Activated CD4-positive, alpha-beta T cell treated with anti-CD3 and anti-CD28 coated beads, Interleukin-2, amount 10 ng/mL, durations not matched to agents 7 days and 5 days (primary cell): ENCODE measurements at regions not wholly inside any gene's neighbourhood (a gene's known extent, or its start where the extent isn't known, plus 50 kb on each side); places are given as distances from the start of the nearest gene placed in this dataset.
"Not testable (repeated sequence)": the region's sequence is repeated elsewhere in the genome, so short reads cannot be mapped to it uniquely, and the experiment has no call there.

Source experiments
- CTCF ChIA-PET: fragments of 350-600 bp; sonication (Branson Sonifier 250); formaldehyde crosslinking; loops from one replicate; lab custom pipeline; 2021; ENCODE audit warnings: antibody characterized with exemption; lab: Charles Lee
- POLR2A ChIA-PET: fragments of 350-600 bp; sonication (Branson Sonifier 250); formaldehyde crosslinking; loops from one replicate; lab custom pipeline; 2021; ENCODE audit warnings: antibody characterized with exemption; lab: Charles Lee
- DNase-seq: peaks from one replicate; pipeline ENCODE4 v3.0.0-alpha.2; 2020
- H3K27ac Mint-ChIP-seq: one replicate; pipeline ENCODE4 v1.8.0; 2021; ENCODE audit warnings: mild to moderate bottlenecking, moderate library complexity, mixed read lengths
- H3K27me3 Mint-ChIP-seq: one replicate; pipeline ENCODE4 v1.8.0; 2021; ENCODE audit warnings: mixed read lengths
- H3K36me3 Mint-ChIP-seq: one replicate; pipeline ENCODE4 v1.8.0; 2021; ENCODE audit warnings: low read depth, mixed read lengths
- H3K4me1 Mint-ChIP-seq: one replicate; pipeline ENCODE4 v1.8.0; 2021; ENCODE audit warnings: mixed read lengths
- H3K4me3 Mint-ChIP-seq: one replicate; pipeline ENCODE4 v1.8.0; 2021; ENCODE audit warnings: mild to moderate bottlenecking, moderate library complexity, mixed read lengths
- H3K9me3 Mint-ChIP-seq: one replicate; pipeline ENCODE4 v1.8.0; 2021; ENCODE audit warnings: mixed read lengths

DNA sequence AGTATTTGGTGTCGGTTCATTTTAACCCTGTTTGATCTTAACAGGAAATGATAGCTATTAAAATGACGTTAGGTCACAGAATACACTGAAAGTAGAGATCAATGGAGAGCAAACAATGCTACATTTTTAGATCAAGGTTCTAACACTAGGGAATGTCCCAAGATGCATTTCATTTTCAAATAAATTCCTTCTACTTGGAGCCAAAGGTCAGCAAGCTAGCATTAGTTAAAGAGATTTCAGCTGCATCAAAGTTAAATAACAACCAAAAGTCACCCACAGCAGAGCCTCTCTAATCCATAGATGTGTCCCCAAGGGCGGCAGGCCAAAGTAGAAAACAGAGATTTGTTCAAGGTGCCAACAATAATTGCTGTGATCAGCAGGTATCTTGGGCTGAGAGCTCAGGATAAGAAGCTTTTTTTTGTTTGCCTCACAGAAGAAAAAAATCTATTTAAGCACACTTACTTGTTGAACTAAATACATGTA, 1233.6 kb upstream of the TMEFF2 start:
- no peaks in the 10 kb centered on the region for H3K27me3 Mint-ChIP-seq
- no peaks in the 10 kb centered on the region for H3K9me3 Mint-ChIP-seq
- no peaks in the 10 kb centered on the region for H3K36me3 Mint-ChIP-seq
- no peak overlapping the region for H3K4me3 Mint-ChIP-seq
- POLR2A ChIA-PET: no interaction called here
- CTCF ChIA-PET: no interaction called here
- no peaks in the 10 kb centered on the region for H3K4me1 Mint-ChIP-seq
- H3K27ac Mint-ChIP-seq: no peak overlapping the region
- no peak for DNase-seq

DNA sequence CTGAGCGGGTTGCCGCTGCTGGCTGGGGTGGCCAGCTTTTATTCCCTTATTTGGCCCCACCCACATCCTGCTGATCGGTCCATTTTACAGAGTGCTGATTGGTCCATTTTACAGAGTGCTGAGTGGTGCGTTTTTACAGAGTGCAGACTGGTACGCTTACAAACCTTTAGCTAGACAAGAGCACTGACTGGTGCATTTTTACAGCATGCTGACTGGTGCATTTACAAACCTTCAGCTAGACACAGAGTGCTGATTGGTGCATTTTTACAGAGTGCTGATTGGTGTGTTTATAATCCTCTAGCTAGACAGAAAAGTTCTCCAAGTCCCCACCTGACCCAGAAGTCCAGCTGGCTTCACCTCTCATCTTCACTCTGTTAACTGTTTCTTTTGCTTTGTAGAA, 1217.6 kb upstream of the TMEFF2 start:
- H3K27me3 Mint-ChIP-seq, CTCF ChIA-PET, POLR2A ChIA-PET: not testable (repeated sequence)

DNA sequence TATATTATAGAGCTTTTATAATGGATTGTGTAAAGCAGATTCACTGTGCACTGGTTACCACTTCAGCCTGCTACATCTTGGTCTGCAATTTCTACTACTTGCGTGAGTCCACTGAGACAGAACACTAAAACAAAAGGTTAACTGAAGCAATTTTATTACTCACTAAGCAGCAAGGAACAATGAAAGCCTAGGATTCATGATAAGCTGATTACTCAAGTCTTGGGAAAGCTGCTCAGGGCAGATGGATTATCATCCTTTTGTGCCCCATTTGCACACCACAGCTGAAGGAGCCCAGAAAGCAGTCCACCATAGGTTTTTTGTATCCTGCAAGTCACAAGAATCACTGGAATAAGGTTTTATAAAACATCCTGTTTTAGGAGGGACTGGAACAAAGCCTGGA, 1215.2 kb upstream of the TMEFF2 start:
- ChIA-PET POLR2A (no interaction called here), CTCF (no interaction called here)
- Mint-ChIP-seq H3K4me3 (no peak overlapping the region), H3K4me1 (no peaks in the 10 kb centered on the region), H3K27ac (no peak overlapping the region), H3K27me3 (no peaks in the 10 kb centered on the region), H3K9me3 (no peaks in the 10 kb centered on the region), H3K36me3 (no peaks in the 10 kb centered on the region)
- no peak for DNase-seq

More for the DNA sequence above, 1217.6 kb upstream of the TMEFF2 start:
- not testable (repeated sequence) for DNase-seq, H3K36me3 Mint-ChIP-seq, H3K4me3 Mint-ChIP-seq, H3K9me3 Mint-ChIP-seq, H3K4me1 Mint-ChIP-seq, H3K27ac Mint-ChIP-seq

DNA sequence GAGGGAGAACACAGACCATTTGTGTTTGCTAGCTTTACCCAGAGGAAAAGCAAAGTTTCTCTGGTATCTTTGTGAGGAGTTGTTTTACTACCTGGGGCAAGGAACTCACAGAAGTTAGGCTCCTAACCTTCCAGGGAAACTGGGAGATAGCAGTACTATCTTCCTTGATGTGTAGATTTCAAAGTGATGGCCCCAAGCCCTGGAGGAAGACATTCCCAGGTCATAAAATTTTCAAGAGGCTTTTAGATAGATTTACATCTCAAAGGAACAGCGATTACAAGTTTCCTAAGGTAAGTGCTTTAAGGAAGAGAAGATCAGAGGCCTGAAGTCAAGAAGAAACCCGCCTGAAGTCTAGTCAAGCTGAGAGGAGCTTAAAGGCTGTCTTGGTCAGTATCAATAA, 1187.8 kb upstream of the TMEFF2 start:
- Mint-ChIP-seq H3K4me3 (no peak overlapping the region), H3K27ac (no peak overlapping the region), H3K9me3 (no peaks in the 10 kb centered on the region), H3K4me1 (no peaks in the 10 kb centered on the region), H3K27me3 (no peaks in the 10 kb centered on the region), H3K36me3 (no peaks in the 10 kb centered on the region)
- ChIA-PET CTCF (no interaction called here), POLR2A (no interaction called here)
- no peak for DNase-seq

DNA sequence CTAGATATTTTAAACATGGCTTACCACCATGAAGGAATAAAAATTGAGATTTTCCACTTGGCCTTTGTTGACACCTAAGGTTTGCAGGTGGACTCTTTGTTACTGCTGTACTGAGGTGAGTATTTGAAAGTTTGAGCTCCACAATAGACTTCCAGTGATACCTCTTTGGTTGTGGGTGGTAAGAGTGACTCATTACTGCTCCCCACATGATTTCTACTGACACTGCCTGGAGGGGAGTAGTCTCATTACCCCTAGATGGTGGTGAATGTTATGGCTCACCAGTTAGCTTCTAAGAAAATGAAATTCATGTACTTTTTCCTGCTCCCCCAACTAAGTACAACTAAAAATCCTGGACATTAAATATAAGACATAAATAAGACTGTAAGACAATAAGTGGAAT, 1183.1 kb upstream of the TMEFF2 start:
- Mint-ChIP-seq H3K27ac (no peak overlapping the region), H3K36me3 (no peaks in the 10 kb centered on the region), H3K27me3 (no peaks in the 10 kb centered on the region), H3K4me3 (no peak overlapping the region), H3K4me1 (no peaks in the 10 kb centered on the region), H3K9me3 (no peaks in the 10 kb centered on the region)
- CTCF ChIA-PET: no interaction called here
- no peak for DNase-seq
- POLR2A ChIA-PET: no interaction called here

DNA sequence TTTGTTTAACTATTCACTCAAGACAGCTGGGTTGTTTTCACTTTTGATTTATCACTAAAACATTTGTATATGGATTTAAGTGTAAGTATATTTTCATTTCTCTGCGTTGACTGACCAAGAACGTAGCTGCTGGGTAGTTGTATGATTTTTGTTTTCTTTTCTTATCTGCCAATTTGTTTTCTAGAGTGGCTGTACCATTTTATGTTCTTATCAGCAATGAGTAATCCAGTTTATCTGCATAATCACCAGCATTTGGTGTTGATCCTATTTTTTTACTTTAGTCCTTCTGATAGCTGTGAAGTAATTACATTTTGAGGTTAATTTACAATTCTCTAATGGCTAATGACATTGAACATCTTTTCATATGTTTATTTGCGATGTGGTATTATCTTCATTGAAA, 1178.4 kb upstream of the TMEFF2 start:
- no peak overlapping the region for H3K27ac Mint-ChIP-seq
- DNase-seq: no peak
- POLR2A ChIA-PET: no interaction called here
- H3K27me3 Mint-ChIP-seq: no peaks in the 10 kb centered on the region
- H3K9me3 Mint-ChIP-seq: no peaks in the 10 kb centered on the region
- H3K4me1 Mint-ChIP-seq: no peaks in the 10 kb centered on the region
- CTCF ChIA-PET: no interaction called here
- H3K4me3 Mint-ChIP-seq: no peak overlapping the region
- H3K36me3 Mint-ChIP-seq: no peaks in the 10 kb centered on the region

DNA sequence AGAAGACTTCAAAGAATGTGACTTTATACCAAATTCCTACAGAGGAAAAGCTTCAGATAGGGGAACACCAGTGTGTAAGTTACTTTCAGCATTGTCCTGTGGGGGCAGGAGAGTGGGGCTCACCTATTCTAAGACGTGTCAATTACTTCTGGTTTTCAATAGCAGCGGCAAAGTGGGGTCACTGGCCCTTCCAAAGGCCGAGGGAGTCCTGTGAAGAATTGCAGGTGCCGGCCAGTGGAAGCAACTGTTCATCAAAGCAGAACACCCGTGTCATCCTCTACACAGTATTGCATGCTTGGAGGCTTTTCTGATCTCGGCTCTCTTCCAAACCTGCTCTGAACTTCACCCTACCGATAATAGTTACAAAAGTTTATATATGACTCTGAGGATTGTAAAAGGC, 1176.5 kb upstream of the TMEFF2 start:
- no peaks in the 10 kb centered on the region for H3K9me3 Mint-ChIP-seq

DNA sequence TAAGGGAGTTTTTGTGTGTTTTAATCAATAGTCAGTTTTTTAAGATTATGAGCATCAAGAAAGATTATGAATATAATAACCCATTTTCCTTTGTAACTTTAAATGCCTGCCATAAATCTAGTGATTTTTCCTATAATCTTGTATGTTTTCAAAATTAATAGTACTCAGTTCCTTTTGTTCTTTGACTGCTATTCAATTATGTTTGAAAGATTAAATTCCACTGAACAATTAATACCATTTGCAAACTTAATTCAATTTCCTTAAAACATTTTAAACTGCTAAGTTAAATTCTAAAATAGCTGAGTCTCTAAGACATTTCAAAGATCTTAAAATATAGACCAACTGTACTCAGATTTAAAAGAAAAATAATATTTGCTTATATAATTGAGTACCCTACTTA, 1173.9 kb upstream of the TMEFF2 start:
- no peak overlapping the region for H3K4me3 Mint-ChIP-seq
- no peak overlapping the region for H3K27ac Mint-ChIP-seq
- no peaks in the 10 kb centered on the region for H3K27me3 Mint-ChIP-seq
- H3K36me3 Mint-ChIP-seq: no peaks in the 10 kb centered on the region
- no peaks in the 10 kb centered on the region for H3K9me3 Mint-ChIP-seq
- CTCF ChIA-PET: no interaction called here
- POLR2A ChIA-PET: no interaction called here
- no peak for DNase-seq
- no peaks in the 10 kb centered on the region for H3K4me1 Mint-ChIP-seq

More for the DNA sequence above, 1176.5 kb upstream of the TMEFF2 start:
- ChIA-PET POLR2A (no interaction called here), CTCF (no interaction called here)
- H3K36me3 Mint-ChIP-seq: no peaks in the 10 kb centered on the region
- DNase-seq: no peak
- H3K27me3 Mint-ChIP-seq: no peaks in the 10 kb centered on the region
- no peak overlapping the region for H3K27ac Mint-ChIP-seq
- H3K4me1 Mint-ChIP-seq: no peaks in the 10 kb centered on the region
- no peak overlapping the region for H3K4me3 Mint-ChIP-seq

DNA sequence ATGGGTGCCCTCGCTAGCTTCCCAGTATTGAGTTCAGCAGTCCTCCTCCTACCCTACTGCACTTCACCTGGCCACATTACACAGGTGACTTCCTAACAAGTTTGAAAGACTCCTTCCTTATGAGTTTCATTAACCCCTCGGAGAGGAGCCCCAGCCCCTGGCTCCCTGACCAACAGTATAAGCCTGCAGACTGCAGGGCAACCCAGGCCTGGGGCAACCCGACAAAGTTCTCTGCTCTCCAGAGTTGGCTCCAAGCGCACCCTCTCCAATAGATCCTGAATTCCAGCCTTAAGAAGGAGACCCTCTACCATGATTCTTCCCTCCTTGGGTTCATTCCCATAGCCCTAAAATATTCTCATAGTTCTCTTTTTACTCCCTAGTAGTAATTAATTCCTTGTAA, 1162.8 kb upstream of the TMEFF2 start:
- Mint-ChIP-seq H3K36me3 (no peaks in the 10 kb centered on the region), H3K27me3 (no peaks in the 10 kb centered on the region), H3K4me3 (no peak overlapping the region), H3K27ac (no peak overlapping the region), H3K4me1 (no peaks in the 10 kb centered on the region), H3K9me3 (no peaks in the 10 kb centered on the region)
- ChIA-PET CTCF (no interaction called here), POLR2A (no interaction called here)
- DNase-seq: no peak

DNA sequence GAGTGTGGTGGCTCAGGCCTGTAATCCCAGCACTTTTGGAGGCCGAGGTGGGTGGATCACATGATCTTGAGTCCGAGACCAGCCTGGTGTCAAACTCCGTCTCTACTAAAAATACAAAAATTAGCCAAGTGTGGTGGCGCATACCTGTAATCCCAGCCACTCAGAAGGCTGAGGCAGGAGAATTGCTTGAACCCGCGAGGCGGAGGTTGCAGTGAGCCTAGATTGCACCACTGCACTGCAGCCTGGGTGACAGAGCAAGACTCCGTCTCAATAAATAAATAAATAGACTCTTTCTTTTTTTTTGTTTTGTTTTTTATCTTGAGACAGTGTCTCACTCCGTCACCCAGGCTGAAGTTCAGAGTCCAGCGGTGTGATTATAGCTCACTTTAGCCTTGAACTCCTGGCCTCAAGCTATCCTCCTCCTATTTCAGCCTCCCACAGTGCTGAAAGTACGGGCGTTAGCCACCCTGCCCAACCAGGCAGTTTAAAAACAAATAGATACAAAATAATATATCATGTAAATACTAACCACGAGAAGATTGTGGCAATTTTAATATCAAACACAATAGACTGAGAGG, 1158.0 kb upstream of the TMEFF2 start:
- CTCF ChIA-PET, H3K36me3 Mint-ChIP-seq, H3K27me3 Mint-ChIP-seq, POLR2A ChIA-PET, DNase-seq, H3K27ac Mint-ChIP-seq, H3K9me3 Mint-ChIP-seq, H3K4me3 Mint-ChIP-seq, H3K4me1 Mint-ChIP-seq: not testable (repeated sequence)

DNA sequence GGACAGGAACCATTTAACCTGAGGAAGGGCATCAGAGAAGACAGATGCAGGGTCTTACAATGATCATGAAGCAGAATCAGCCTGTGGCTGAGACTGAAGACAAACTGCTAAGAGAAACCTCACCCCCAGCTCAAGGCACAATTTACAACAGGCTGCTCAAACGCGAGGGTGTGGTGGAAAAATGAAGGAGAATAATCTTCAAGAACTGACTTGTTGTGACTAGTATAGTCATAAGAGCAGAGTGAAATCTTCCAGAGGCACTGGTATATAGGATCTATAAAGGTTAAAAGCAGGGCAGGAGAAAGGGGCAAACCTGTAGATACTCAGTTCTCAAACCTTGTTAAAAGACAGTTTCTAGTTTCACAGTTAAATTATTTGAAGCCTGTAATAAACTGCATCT, 1155.8 kb upstream of the TMEFF2 start:
- Mint-ChIP-seq H3K27ac (no peak overlapping the region), H3K9me3 (no peaks in the 10 kb centered on the region), H3K4me3 (no peak overlapping the region), H3K4me1 (peaks cover 10% of the 10 kb centered on the region), H3K36me3 (no peaks in the 10 kb centered on the region), H3K27me3 (no peaks in the 10 kb centered on the region)
- no peak for DNase-seq
- CTCF ChIA-PET: interaction anchor here (0.8 kb wide), 1 partner anchor 33 kb away, joined by 3 read pairs; no protein-coding TSS in a partner anchor
- POLR2A ChIA-PET: no interaction called here

DNA sequence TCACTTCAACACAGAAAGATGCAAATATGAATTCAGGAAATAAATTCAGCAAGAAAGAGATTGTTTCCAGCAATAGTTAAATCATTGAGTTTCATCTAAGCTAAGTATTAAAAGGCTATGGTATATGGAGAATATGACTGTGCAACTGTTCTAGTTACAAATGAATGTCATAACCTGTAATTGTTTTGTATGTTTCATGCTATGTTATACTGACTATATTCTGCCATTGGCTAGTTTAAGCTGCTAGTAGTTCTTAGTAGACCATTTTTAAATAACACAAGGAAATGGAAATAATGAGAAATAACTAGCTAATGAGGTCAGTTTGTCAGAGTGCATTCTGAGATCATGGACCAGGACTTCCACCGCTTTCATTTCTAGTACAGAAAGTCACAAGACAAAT, 1154.9 kb upstream of the TMEFF2 start:
- Mint-ChIP-seq H3K27me3 (no peaks in the 10 kb centered on the region), H3K27ac (no peak overlapping the region), H3K4me1 (peaks cover 10% of the 10 kb centered on the region), H3K36me3 (no peaks in the 10 kb centered on the region), H3K9me3 (no peaks in the 10 kb centered on the region), H3K4me3 (no peak overlapping the region)
- DNase-seq: no peak
- ChIA-PET POLR2A (no interaction called here), CTCF (no interaction called here)

DNA sequence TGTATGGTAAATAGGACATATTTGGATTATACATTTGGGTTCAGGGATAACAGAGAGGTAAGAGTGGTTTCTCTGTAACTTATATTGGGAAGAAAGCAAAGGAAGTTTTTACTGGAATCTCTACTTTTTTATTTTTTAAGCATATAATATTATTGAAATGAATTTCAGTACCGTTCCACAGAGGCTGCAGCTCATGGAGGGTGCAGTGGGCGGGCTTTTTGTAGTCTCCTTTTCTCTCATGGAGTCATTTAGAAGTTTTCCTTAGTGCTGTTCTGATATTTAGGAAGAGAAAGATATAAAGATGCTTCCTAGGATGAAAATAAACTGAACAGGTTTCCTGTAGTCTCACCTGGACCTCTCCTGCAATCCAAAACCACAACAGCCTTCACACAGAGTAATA, 1153.3 kb upstream of the TMEFF2 start:
- DNase-seq: no peak
- H3K27me3 Mint-ChIP-seq: no peaks in the 10 kb centered on the region
- H3K4me3 Mint-ChIP-seq: peak overlapping the region; percentile 66
- H3K36me3 Mint-ChIP-seq: no peaks in the 10 kb centered on the region
- CTCF ChIA-PET: interaction anchor here (0.6 kb wide), 1 partner anchor 1761 kb away, joined by 3 read pairs; no protein-coding TSS in a partner anchor
- peaks cover 10% of the 10 kb centered on the region for H3K4me1 Mint-ChIP-seq
- peak overlapping the region; percentile 80 for H3K27ac Mint-ChIP-seq
- H3K9me3 Mint-ChIP-seq: no peaks in the 10 kb centered on the region
- POLR2A ChIA-PET: no interaction called here

DNA sequence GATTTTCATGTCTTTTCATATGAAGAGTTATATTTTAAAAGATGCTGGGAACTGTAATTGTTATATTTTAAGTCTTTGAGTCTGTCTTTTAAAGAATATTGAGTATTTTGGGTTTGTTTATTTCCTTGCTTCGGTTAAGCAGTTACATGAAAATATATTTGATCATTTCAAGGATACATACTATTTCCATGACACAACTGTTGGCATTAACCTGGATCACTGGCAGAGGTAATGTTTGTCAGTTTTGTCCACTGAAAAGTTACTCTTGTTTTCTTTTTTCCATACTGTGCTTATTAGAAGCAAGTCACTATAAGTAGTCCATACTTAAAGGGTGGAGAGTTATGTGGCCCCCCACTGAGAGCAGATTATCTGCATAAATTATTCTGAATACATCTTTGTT, 1142.0 kb upstream of the TMEFF2 start:
- H3K27ac Mint-ChIP-seq: no peak overlapping the region
- H3K9me3 Mint-ChIP-seq: no peaks in the 10 kb centered on the region
- POLR2A ChIA-PET: no interaction called here
- CTCF ChIA-PET: no interaction called here
- no peaks in the 10 kb centered on the region for H3K36me3 Mint-ChIP-seq
- no peaks in the 10 kb centered on the region for H3K27me3 Mint-ChIP-seq
- H3K4me3 Mint-ChIP-seq: no peak overlapping the region
- DNase-seq: no peak
- no peaks in the 10 kb centered on the region for H3K4me1 Mint-ChIP-seq
